H1 (cell line): ENCODE measurements at regions not wholly inside any gene's neighbourhood (a gene's known extent, or its start where the extent isn't known, plus 50 kb on each side); places are given as distances from the start of the nearest gene placed in this dataset.

Experiments used
- CTCF ChIA-PET: fragments of 300-600 bp; sonication (Branson Sonifier 250); formaldehyde crosslinking; loops from one replicate; lab custom pipeline; 2021; ENCODE audit not compliant: partially characterized antibody; lab: Charles Lee
- POLR2A ChIA-PET: fragments of 300-600 bp; sonication (Branson Sonifier 250); formaldehyde crosslinking; loops from one replicate; lab custom pipeline; 2021; ENCODE audit warnings: inconsistent platforms; ENCODE audit not compliant: partially characterized antibody; lab: Charles Lee
- DNase-seq, 2 experiments: peaks; one replicate each; pipeline versions ENCODE4 v3.0.0 to v3.0.0-alpha.2; 2010 to 2022; ENCODE audit warnings: low spot score in 2 of 2, low read depth in 1 of 2, mixed read lengths in 1 of 2
- FAIRE-seq: peaks from 2 replicates; lab custom pipeline; 2011; peaks lifted over from hg19 to GRCh38; lab: Jason Lieb, UNC
- H2AFZ ChIP-seq: 2 replicates; pipeline ENCODE4 v1.8.1; 2012; ENCODE audit warnings: low read length, inconsistent platforms
- H2AK5ac ChIP-seq: 2 replicates; pipeline ENCODE4 v1.6.1; 2013; ENCODE audit warnings: low read depth, low read length
- H2BK120ac ChIP-seq: replicated peaks from 2 replicates; pipeline ENCODE3; 2013; ENCODE audit warnings: low read depth, low read length, inconsistent platforms
- H2BK12ac ChIP-seq: 2 replicates; pipeline ENCODE4 v1.6.1; 2013; ENCODE audit warnings: low read depth, low read length
- H2BK15ac ChIP-seq: 2 replicates; pipeline ENCODE4 v1.6.1; 2013; ENCODE audit warnings: low read length
- H2BK20ac ChIP-seq: 2 replicates; pipeline ENCODE4 v1.6.1; 2013; ENCODE audit warnings: low read length
- H2BK5ac ChIP-seq: 2 replicates; pipeline ENCODE4 v1.6.1; 2013; ENCODE audit warnings: low read depth, low read length
- H3K14ac ChIP-seq: 2 replicates; pipeline ENCODE4 v1.6.1; 2013; ENCODE audit warnings: inconsistent platforms; ENCODE audit not compliant: insufficient read length
- H3K18ac ChIP-seq: 2 replicates; pipeline ENCODE4 v1.6.1; 2013; ENCODE audit warnings: low read length; ENCODE audit errors: extremely low read depth
- H3K23ac ChIP-seq: 2 replicates; pipeline ENCODE4 v1.6.1; 2013; ENCODE audit warnings: inconsistent platforms; ENCODE audit not compliant: insufficient read length
- H3K23me2 ChIP-seq: 2 replicates; pipeline ENCODE4 v1.6.1; 2013; ENCODE audit warnings: low read depth, low read length
- H3K27ac ChIP-seq: 2 replicates; pipeline ENCODE4 v1.6.1; 2011; ENCODE audit warnings: low read depth, low read length, inconsistent platforms
- H3K27me3 ChIP-seq, 4 experiments: replicated peaks in 1 of 4; 1 replicate in 1 of 4; 2 replicates in 3 of 4; pipeline versions ENCODE4 v1.6.1 to v1.8.1; 2011 to 2013; ENCODE audit warnings: low read length in 3 of 4, mild to moderate bottlenecking in 3 of 4, inconsistent platforms in 2 of 4, mixed read lengths in 2 of 4, moderate library complexity in 1 of 4; ENCODE audit not compliant: control insufficient read depth in 3 of 4, insufficient read depth in 3 of 4; ENCODE audit errors: extremely low read depth in 1 of 4
- H3K36me3 ChIP-seq, 4 experiments: 2 replicates each; pipeline versions ENCODE4 v1.6.1 to v1.8.1; 2011 to 2013; ENCODE audit warnings: mild to moderate bottlenecking in 4 of 4, low read length in 3 of 4, moderate library complexity in 2 of 4, control low read depth in 1 of 4, inconsistent platforms in 1 of 4; ENCODE audit not compliant: insufficient read depth in 4 of 4, control insufficient read depth in 2 of 4
- H3K4ac ChIP-seq: replicated peaks from 2 replicates; pipeline ENCODE3; 2013; ENCODE audit warnings: low read length, low read depth, mixed read lengths, inconsistent platforms; ENCODE audit not compliant: insufficient read length
- H3K4me1 ChIP-seq, 4 experiments: replicated peaks in 1 of 4; 1 replicate in 1 of 4; 2 replicates in 3 of 4; pipeline versions ENCODE4 v1.6.1 to v1.8.1; 2011 to 2013; ENCODE audit warnings: low read length in 3 of 4, inconsistent platforms in 2 of 4, mixed read lengths in 1 of 4; ENCODE audit not compliant: insufficient read depth in 4 of 4, control insufficient read depth in 3 of 4
- H3K4me2 ChIP-seq, 2 experiments: 2 replicates each; pipeline versions ENCODE4 v1.6.1 to v1.8.1; 2011 to 2013; ENCODE audit warnings: low read depth in 2 of 2, low read length in 2 of 2, control low read depth in 1 of 2, inconsistent platforms in 1 of 2, mild to moderate bottlenecking in 1 of 2; ENCODE audit not compliant: insufficient read depth in 1 of 2
- H3K4me3 ChIP-seq, 4 experiments: fragments of 200-600, 300-600 bp in 1 of 4; sonication (generic), shearing (Covaris generic), sonication (Bioruptor Twin) in 1 of 4; 2 replicates each; pipeline versions ENCODE4 v1.5.1 to v1.8.1; 2011 to 2016; ENCODE audit warnings: low read length in 4 of 4, low read depth in 3 of 4, control low read depth in 2 of 4, inconsistent platforms in 2 of 4, mild to moderate bottlenecking in 2 of 4, mixed read lengths in 1 of 4, moderate library complexity in 1 of 4; ENCODE audit not compliant: insufficient read depth in 2 of 4; ENCODE audit errors: extremely low read depth in 1 of 4
- H3K56ac ChIP-seq: replicated peaks from 2 replicates; pipeline ENCODE3; 2013; ENCODE audit warnings: low read depth, mild to moderate bottlenecking, mixed read lengths, low read length, inconsistent platforms; ENCODE audit not compliant: insufficient read length
- H3K79me1 ChIP-seq: 2 replicates; pipeline ENCODE4 v1.6.1; 2013; ENCODE audit warnings: low read depth, low read length, control low read depth
- H3K79me2 ChIP-seq, 2 experiments: 2 replicates each; pipeline versions ENCODE4 v1.6.1 to v1.8.1; 2012 to 2013; ENCODE audit warnings: low read length in 2 of 2, mild to moderate bottlenecking in 2 of 2, inconsistent platforms in 1 of 2; ENCODE audit not compliant: insufficient read depth in 2 of 2, control insufficient read depth in 1 of 2
- H3K9ac ChIP-seq, 4 experiments: replicated peaks in 1 of 4; 1 replicate in 1 of 4; 2 replicates in 3 of 4; pipeline versions ENCODE4 v1.6.1 to v1.8.1; 2011 to 2013; ENCODE audit warnings: low read depth in 3 of 4, low read length in 3 of 4, control low read depth in 2 of 4, mild to moderate bottlenecking in 2 of 4, moderate library complexity in 2 of 4, inconsistent platforms in 1 of 4; ENCODE audit errors: extremely low read depth in 1 of 4
- H3K9me3 ChIP-seq, 2 experiments: 2 replicates each; pipeline versions ENCODE4 v1.6.1 to v1.8.1; 2012 to 2013; ENCODE audit warnings: mild to moderate bottlenecking in 2 of 2, moderate library complexity in 2 of 2, control low read depth in 1 of 2, inconsistent platforms in 1 of 2, low read depth in 1 of 2, low read length in 1 of 2, mixed read lengths in 1 of 2; ENCODE audit not compliant: insufficient read depth in 2 of 2
- H4K20me1 ChIP-seq, 2 experiments: replicated peaks in 1 of 2; 2 replicates each; pipeline versions ENCODE3 to v1.8.1; 2011 to 2013; ENCODE audit warnings: inconsistent platforms in 2 of 2, low read length in 2 of 2, mild to moderate bottlenecking in 1 of 2; ENCODE audit not compliant: insufficient read depth in 2 of 2, control insufficient read depth in 1 of 2
- H4K5ac ChIP-seq: 2 replicates; pipeline ENCODE4 v1.6.1; 2013; ENCODE audit warnings: low read length, low read depth, mixed read lengths, inconsistent platforms; ENCODE audit not compliant: insufficient read length
- H4K8ac ChIP-seq: 2 replicates; pipeline ENCODE4 v1.8.0; 2013; ENCODE audit warnings: mild to moderate bottlenecking, moderate library complexity, low read length, inconsistent platforms; ENCODE audit not compliant: insufficient read depth; ENCODE audit errors: extremely low read depth
- H4K91ac ChIP-seq: replicated peaks from 2 replicates; pipeline ENCODE3; 2013; ENCODE audit warnings: low read length, mixed read lengths, inconsistent platforms; ENCODE audit not compliant: insufficient read length
- CTCF ChIP-seq, 3 experiments: IDR thresholded peaks; 1 replicate in 2 of 3; 2 replicates in 1 of 3; pipeline versions ENCODE4 v1.5.1 to v1.6.1; 2011; ENCODE audit warnings: low read length in 3 of 3, mild to moderate bottlenecking in 3 of 3, inconsistent platforms in 2 of 3, low read depth in 1 of 3, moderate library complexity in 1 of 3; ENCODE audit not compliant: insufficient read depth in 1 of 3; ENCODE audit errors: control extremely low read depth in 1 of 3
- HDAC2 ChIP-seq, 2 experiments: fragments of 300-600 bp in 1 of 2; sonication (generic) in 1 of 2; IDR thresholded peaks; 2 replicates each; pipeline ENCODE4 v1.6.1; 2011 to 2012; ENCODE audit warnings: low read depth in 2 of 2, low read length in 2 of 2, mild to moderate bottlenecking in 2 of 2, moderate library complexity in 2 of 2, borderline replicate concordance in 1 of 2, inconsistent platforms in 1 of 2
- NRF1 ChIP-seq: IDR thresholded peaks from 2 replicates; pipeline ENCODE4 v1.6.1; 2011; ENCODE audit warnings: mild to moderate bottlenecking, low read depth, low read length, improper control_type of control experiment
- POLR2AphosphoS5 ChIP-seq: IDR thresholded peaks from 2 replicates; pipeline ENCODE4 v1.6.1; 2011; ENCODE audit warnings: low read depth, low read length
- RAD21 ChIP-seq, 2 experiments: IDR thresholded peaks in 1 of 2; conservative IDR thresholded peaks in 1 of 2; 2 replicates each; pipeline ENCODE4 v1.6.1; 2011; ENCODE audit warnings: low read depth in 2 of 2, low read length in 2 of 2, improper control_type of control experiment in 1 of 2, inconsistent platforms in 1 of 2, mild to moderate bottlenecking in 1 of 2, moderate library complexity in 1 of 2
- SP2 ChIP-seq: IDR thresholded peaks from 2 replicates; pipeline ENCODE4 v1.6.1; 2012; ENCODE audit warnings: mild to moderate bottlenecking, low read length, inconsistent platforms
- WGBS, 2 experiments: shearing (Covaris generic) in 1 of 2; methylation state at CpG; one replicate each; pipeline versions ENCODE4 v1.1.6 to v1.1.7; 2013 to 2015; ENCODE audit warnings: low lambda C conversion rate in 2 of 2, mixed read lengths in 2 of 2, inconsistent platforms in 1 of 2, low coverage in 1 of 2, missing lambda C conversion rate in 1 of 2; ENCODE audit not compliant: insufficient replicate concordance in 2 of 2, insufficient coverage in 1 of 2, insufficient read length in 1 of 2; ENCODE audit errors: extremely low coverage in 1 of 2, missing lambda C conversion rate in 1 of 2; 5-methylcytosine and 5-hydroxymethylcytosine counted together

GRCh38 chr14:48703728-48704467 is 882.3 kb downstream of the RPS29 start:
- Histone ChIP-seq H3K23ac (no peak overlapping the region), H2AK5ac (no peak overlapping the region), H3K36me3 (no peaks in the 10 kb centered on the region; a peak in 1 of 8 replicates), H3K56ac (no peak overlapping the region), H3K79me2 (no peaks in the 10 kb centered on the region), H3K27me3 (no peaks in the 10 kb centered on the region), H3K4ac (no peak overlapping the region), H3K4me1 (no peaks in the 10 kb centered on the region), H2BK120ac (no peak overlapping the region), H3K79me1 (no peaks in the 10 kb centered on the region), H4K5ac (no peak overlapping the region), H3K14ac (no peak overlapping the region), H3K18ac (no peak overlapping the region), H4K8ac (no peak overlapping the region), H3K9me3 (no peaks in the 10 kb centered on the region; a peak in 1 of 4 replicates), H3K4me3 (no peak overlapping the region), H2BK15ac (no peak overlapping the region), H2BK20ac (no peak overlapping the region), H3K9ac (no peak overlapping the region), H3K4me2 (no peak overlapping the region), H4K91ac (no peak overlapping the region), H2BK12ac (no peak overlapping the region), H2BK5ac (no peak overlapping the region), H3K27ac (no peak overlapping the region), H2AFZ (no peak overlapping the region), H3K23me2 (no peaks in the 10 kb centered on the region), H4K20me1 (no peaks in the 10 kb centered on the region)
- FAIRE-seq, result no peak
- ChIA-PET POLR2A (no interaction called here), CTCF (interaction anchor here (0.6 to 2.6 kb wide), 4 partner anchors 11 to 808 kb away, joined by 3 to 8 read pairs (median 3); no protein-coding TSS in a partner anchor)
- 84% methylated on average over 2 of the region's 2 CpGs; no CpG with 5 or more reads in 1 of the 2 experiments for WGBS, 2 experiments
- no peak for DNase-seq
- TF ChIP-seq RAD21 (IDR thresholded peaks at IDR 0.05 in 1 of 2, conservative IDR thresholded peaks at IDR 0.05 in 1 of 2; ENCODE audit: low read depth in 2 of 2, low read length in 2 of 2), result no peak
- TF ChIP-seq CTCF (IDR thresholded peaks at IDR 0.05; ENCODE audit: control extremely low read depth in 1 of 3, insufficient read depth in 1 of 3, low read depth in 1 of 3, low read length in 3 of 3), result no peak
- TF ChIP-seq NRF1, result no peak
- TF ChIP-seq SP2, result no peak
- no peak for TF ChIP-seq HDAC2 (IDR thresholded peaks at IDR 0.05; ENCODE audit: borderline replicate concordance in 1 of 2, low read depth in 2 of 2, low read length in 2 of 2)
- no peak for TF ChIP-seq POLR2AphosphoS5
